GM12891 (cell line): ENCODE measurements at regions not wholly inside any gene's neighbourhood (a gene's known extent, or its start where the extent isn't known, plus 50 kb on each side); places are given as distances from the start of the nearest gene placed in this dataset.

Experiments used
- DNase-seq: peaks from one replicate; pipeline ENCODE4 v3.0.0; 2011; ENCODE audit warnings: low spot score; ENCODE audit not compliant: insufficient read length
- FAIRE-seq: peaks from 2 replicates; lab custom pipeline; 2011; peaks lifted over from hg19 to GRCh38; lab: Jason Lieb, UNC
- PAX5 ChIP-seq: IDR thresholded peaks from 2 replicates; pipeline ENCODE4 v1.6.1; 2011; ENCODE audit warnings: low read length, moderate library complexity, mild to moderate bottlenecking; ENCODE audit not compliant: insufficient read depth, severe bottlenecking
- POLR2A ChIP-seq: IDR thresholded peaks from 2 replicates; pipeline ENCODE4 v1.6.1; 2011; ENCODE audit warnings: low read depth, low read length, control low read depth
- POLR2AphosphoS5 ChIP-seq: IDR thresholded peaks from 2 replicates; pipeline ENCODE4 v1.6.1; 2011; ENCODE audit warnings: low read depth, low read length, control low read depth
- POU2F2 ChIP-seq: IDR thresholded peaks from 2 replicates; pipeline ENCODE4 v1.6.1; 2011; ENCODE audit warnings: low read depth, mild to moderate bottlenecking, control low read depth, low read length, moderate library complexity
- SPI1 ChIP-seq: IDR thresholded peaks from 2 replicates; pipeline ENCODE4 v1.6.1; 2011; ENCODE audit warnings: low read depth, low read length, control low read depth
- TAF1 ChIP-seq: IDR thresholded peaks from 2 replicates; pipeline ENCODE4 v1.6.1; 2011; ENCODE audit warnings: low read depth, low read length, control low read depth

GRCh38 chr12:92987362-92987761 is 58.3 kb upstream of the EEA1 start:
- no peak for TF ChIP-seq POLR2AphosphoS5
- no peak for TF ChIP-seq POU2F2
- TF ChIP-seq SPI1 = no peak
- TF ChIP-seq TAF1 = no peak
- no peak for TF ChIP-seq PAX5
- no peak for TF ChIP-seq POLR2A
- DNase-seq (no peak), FAIRE-seq (peak; percentile 26)

GRCh38 chr12:92987846-92988621 is 58.9 kb upstream of the EEA1 start:
- FAIRE-seq (peak; percentile 71), DNase-seq (no peak)
- TF ChIP-seq TAF1 (no peak), POLR2A (peak; percentile 66), PAX5 (no peak), SPI1 (peak; percentile 97), POU2F2 (peak; percentile 95), POLR2AphosphoS5 (peak; percentile 71; the same call in 1 of the 2 replicates)

DNA sequence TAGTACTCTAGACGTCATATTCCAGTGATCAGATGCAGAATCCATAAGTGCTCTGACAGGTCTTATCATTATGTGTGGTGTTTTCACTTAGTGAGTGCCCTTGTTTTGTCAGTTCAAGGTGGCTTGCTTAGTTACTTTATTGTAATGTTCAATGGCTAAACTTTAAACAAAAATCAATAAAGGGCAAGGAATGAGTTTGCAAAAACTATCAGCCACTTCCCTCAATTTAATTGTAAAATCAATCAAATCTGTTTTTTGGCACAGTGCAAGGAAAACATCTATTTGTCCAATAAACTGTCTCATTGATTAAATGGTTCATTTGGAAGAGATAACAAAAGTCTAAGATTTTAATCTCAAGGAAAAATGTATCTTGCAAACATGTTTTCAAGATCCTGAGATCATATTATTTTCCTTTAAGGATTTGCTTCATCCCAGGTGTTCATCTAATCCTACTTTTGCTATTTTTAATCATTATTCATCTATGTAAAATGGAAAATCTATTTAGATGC is 59.6 kb upstream of the EEA1 start:
- FAIRE-seq (peak; percentile 43), DNase-seq (no peak)
- TF ChIP-seq POLR2A (no peak), PAX5 (no peak), POU2F2 (no peak), POLR2AphosphoS5 (no peak), TAF1 (no peak), SPI1 (no peak)

DNA sequence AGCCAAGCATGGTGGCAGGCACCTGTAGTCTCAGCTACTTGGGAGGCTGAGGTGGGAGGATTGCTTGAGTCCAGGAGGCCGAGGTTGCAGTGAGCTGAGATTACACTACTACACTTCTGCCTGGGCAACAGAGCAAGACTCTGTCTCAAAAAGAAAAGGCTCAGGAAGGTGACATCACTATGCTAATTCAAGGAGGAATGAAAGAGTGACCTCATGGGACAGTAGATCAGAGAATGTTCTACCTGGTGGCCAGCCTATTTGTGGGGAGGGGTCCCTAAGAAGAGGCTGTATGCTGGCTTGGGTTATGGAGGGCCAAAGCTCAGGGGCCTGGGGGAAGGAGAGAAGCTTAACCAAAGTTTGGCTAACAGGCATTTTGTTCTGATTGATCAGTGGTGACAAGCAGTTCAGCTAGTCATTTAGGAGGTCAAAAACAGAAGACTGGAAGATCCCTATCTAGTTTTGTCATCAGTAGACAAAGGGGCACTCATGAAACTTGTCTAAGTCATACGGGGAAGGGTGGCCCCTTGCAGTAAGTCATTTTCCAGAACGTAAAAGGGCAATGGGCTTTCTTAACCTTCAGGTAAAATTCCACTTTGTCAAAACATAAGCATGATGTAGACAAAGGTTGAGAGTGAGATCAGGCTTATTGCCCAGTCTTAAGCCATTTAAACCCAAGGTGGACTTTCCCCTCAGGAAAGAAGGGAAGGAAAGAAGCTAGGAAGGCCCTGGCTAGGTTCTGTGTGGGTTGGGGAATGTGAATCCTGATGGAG is 60.8 kb upstream of the EEA1 start:
- DNase-seq (no peak), FAIRE-seq (peak; percentile 86)
- TF ChIP-seq POLR2A (no peak), POU2F2 (peak; percentile 32), POLR2AphosphoS5 (no peak), TAF1 (no peak), SPI1 (peak; percentile 12; the same call in 1 of the 2 replicates), PAX5 (no peak)

GRCh38 chr12:92991134-92991533 is 62.0 kb upstream of the EEA1 start:
- DNase-seq (no peak), FAIRE-seq (peak; percentile 16)
- no peak for TF ChIP-seq SPI1
- TF ChIP-seq TAF1 = no peak
- TF ChIP-seq POU2F2 = no peak
- TF ChIP-seq POLR2AphosphoS5 = no peak
- no peak for TF ChIP-seq PAX5

DNA sequence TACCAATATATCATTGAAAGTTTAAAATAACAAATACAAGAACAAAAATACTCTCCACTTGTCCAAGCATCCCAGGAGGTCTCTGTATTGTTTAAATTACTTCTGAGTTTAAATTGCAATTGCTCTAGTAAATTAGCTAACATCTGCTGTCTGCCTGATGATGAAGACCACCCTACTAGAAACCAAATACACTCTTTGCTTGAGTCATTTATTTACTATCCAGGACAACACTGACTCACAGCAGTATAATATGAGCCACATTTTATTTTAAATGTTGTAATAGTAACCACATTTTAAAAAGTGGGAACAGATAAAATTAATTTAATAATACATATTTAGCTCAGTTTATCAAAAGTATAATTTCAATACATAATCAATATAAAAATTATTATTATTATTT is 62.9 kb upstream of the EEA1 start:
- no peak for DNase-seq
- no peak for FAIRE-seq
- no peak for TF ChIP-seq POLR2A

- TF ChIP-seq PAX5 (no peak), POLR2AphosphoS5 (no peak), SPI1 (no peak), TAF1 (no peak), POU2F2 (no peak), POLR2A (no peak)
- FAIRE-seq = peak; percentile 54
- DNase-seq = no peak
Observed at GRCh38 chr12:92993259-92993658, 64.2 kb upstream of the EEA1 start.

DNA sequence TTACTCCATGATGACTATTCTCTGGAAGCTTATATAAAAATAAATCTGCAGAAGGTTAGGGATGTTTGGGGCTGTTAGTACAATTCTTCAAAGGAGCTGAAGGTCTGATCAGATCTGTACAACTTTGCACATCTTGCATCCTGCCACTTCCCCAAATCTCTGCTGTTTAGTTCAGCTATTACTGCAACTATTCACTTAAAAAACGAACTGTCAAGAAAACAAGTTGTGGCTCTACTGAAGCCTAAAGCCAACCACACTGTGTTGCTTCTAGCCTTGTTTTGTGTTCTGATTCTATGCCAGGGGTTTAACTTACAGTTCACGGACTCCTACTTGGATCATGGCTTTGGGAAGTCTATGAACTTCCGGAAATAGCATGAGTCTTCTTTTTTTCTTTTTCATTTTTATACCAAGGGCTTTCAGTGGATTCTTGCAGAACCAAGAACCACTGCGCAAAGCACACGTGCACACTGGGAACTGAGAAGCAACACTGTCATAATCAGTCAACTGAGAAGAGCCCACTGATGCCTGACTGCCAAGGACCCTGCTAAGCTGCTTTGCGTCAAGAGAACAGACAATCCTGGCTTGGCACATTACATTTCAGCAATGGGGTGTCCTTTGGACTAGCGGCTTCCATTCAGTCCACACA is 66.3 kb upstream of the EEA1 start:
- no peak for DNase-seq
- FAIRE-seq = peak; percentile 83
- TF ChIP-seq TAF1 (no peak), SPI1 (peak; percentile 96), POLR2AphosphoS5 (no peak), POLR2A (no peak), PAX5 (peak; percentile 86), POU2F2 (no peak)

- no peak for TF ChIP-seq TAF1
- DNase-seq = no peak
- no peak for FAIRE-seq
Observed at GRCh38 chr12:93000026-93000425, 70.9 kb upstream of the EEA1 start.

DNA sequence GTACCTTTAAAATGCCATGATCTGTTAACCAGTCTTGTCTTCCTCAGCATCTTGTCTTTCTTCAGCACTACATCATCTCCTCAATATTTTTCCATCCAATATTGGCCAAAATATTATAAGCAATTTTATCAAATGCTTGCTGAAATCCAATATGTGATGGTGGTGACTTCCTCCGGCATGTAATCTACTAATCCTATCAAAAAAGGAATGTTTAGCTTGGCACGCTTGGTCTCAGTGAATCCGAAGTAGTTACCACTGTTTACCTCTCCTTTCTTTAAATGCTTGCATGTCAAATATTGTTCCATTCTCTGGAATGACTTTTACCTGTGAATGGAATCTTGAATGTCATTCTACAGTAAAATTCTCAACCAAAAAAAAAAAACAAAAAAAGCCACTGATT is 72.3 kb upstream of the EEA1 start:
- DNase-seq (no peak), FAIRE-seq (no peak)
- no peak for TF ChIP-seq POLR2A
- TF ChIP-seq TAF1 = no peak
- TF ChIP-seq SPI1 = no peak
- TF ChIP-seq POLR2AphosphoS5 = no peak
- no peak for TF ChIP-seq PAX5
- TF ChIP-seq POU2F2 = no peak
